NCI-H345 treated with DMSO at 0.1 percent for 48 hours (cell line): ENCODE measurements at regions not wholly inside any gene's neighbourhood (a gene's known extent, or its start where the extent isn't known, plus 50 kb on each side); places are given as distances from the start of the nearest gene placed in this dataset.
"Not testable (repeated sequence)": the region's sequence is repeated elsewhere in the genome, so short reads cannot be mapped to it uniquely, and the experiment has no call there.

Experiments
- DNase-seq: peaks from one replicate; lab custom pipeline; 2025; ENCODE audit not compliant: unreplicated experiment; lab: John Stamatoyannopoulos, UW

GRCh38 chr16:51869176-51869575, 677.8 kb downstream of the TOX3 start:
- no peak for DNase-seq

- DNase-seq, result no peak
Observed at GRCh38 chr16:51868631-51869030, 678.3 kb downstream of the TOX3 start.

- DNase-seq, result no peak
Observed at GRCh38 chr16:51867386-51868065, 679.4 kb downstream of the TOX3 start.

- DNase-seq, result no peak
Observed at GRCh38 chr16:51864575-51864974, 682.4 kb downstream of the TOX3 start.

GRCh38 chr16:51854401-51854951, 692.5 kb downstream of the TOX3 start:
- DNase-seq, result no peak

GRCh38 chr16:51853586-51853985, 693.4 kb downstream of the TOX3 start:
- no peak for DNase-seq

GRCh38 chr16:51852892-51853291, 694.1 kb downstream of the TOX3 start:
- DNase-seq, result no peak

- DNase-seq, result no peak
Observed at GRCh38 chr16:51851111-51851510, 695.8 kb downstream of the TOX3 start.

GRCh38 chr16:51849715-51850114, 697.2 kb downstream of the TOX3 start:
- no peak for DNase-seq

- DNase-seq, result no peak
Observed at GRCh38 chr16:51845586-51846305, 694.7 kb upstream of the SALL1 start.

GRCh38 chr16:51839727-51840462, 688.8 kb upstream of the SALL1 start:
- no peak for DNase-seq

GRCh38 chr16:51834794-51835193, 683.7 kb upstream of the SALL1 start:
- DNase-seq, result no peak

- DNase-seq, result no peak
Observed at GRCh38 chr16:51834133-51834532, 683.1 kb upstream of the SALL1 start.

- no peak for DNase-seq
Observed at GRCh38 chr16:51831595-51832367, 680.7 kb upstream of the SALL1 start.

- DNase-seq, result not testable (repeated sequence)
Observed at GRCh38 chr16:51831034-51831433, 680.0 kb upstream of the SALL1 start.

GRCh38 chr16:51825779-51826178, 674.7 kb upstream of the SALL1 start:
- no peak for DNase-seq

GRCh38 chr16:51822471-51822870, 671.4 kb upstream of the SALL1 start:
- no peak for DNase-seq

- DNase-seq, result no peak
Observed at GRCh38 chr16:51821527-51821926, 670.5 kb upstream of the SALL1 start.

GRCh38 chr16:51820176-51820575, 669.1 kb upstream of the SALL1 start:
- DNase-seq, result no peak

- no peak for DNase-seq
Observed at GRCh38 chr16:51818342-51818944, 667.4 kb upstream of the SALL1 start.

GRCh38 chr16:51816929-51817328, 665.9 kb upstream of the SALL1 start:
- DNase-seq, result no peak
